ENCODE measurements at regions not wholly inside any gene's neighbourhood (a gene's known extent, or its start where the extent isn't known, plus 50 kb on each side); places are given as distances from the start of the nearest gene placed in this dataset.

DNA sequence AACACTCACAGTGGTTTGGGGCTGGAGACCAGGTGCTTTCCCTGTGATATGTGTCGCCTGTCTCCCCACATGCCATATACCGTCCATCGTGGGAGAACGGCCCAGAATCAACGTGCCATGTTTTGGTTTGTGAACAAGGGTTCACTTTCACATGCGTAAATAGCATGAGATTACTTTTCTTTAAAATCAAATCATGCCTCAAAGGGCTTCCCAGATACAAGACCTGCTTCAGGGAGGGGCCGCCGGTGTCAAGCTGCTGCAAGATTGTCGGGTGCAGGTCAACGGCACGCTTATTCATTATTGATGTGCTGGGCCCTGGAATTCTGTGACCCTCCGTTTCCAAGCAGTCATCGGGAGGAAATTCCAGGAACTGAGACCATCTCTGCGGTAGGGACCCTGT lies 145.2 kb upstream of the RTL1 start:
- DNase-seq, result no peak

DNA sequence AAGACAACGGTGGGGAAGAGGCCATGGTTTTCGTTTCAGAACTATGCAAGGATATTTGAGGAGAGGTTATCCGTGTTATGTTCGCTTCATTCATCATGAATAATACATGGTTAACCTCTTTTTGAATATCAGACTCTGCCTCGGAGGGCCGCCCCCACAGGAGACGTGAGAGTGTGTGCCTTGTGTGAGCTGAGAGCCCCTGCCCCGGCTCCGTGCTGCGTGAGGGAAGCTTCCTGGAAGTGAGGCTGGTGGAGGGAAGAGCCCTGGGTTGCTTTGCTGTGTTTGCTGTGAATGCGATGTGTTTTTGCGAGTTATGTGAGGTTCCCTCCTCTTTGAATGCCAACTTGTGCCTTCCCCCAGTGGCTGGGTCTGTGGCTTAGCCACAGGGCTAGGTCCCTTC lies 146.0 kb upstream of the RTL1 start:
- DNase-seq, result no peak

DNA sequence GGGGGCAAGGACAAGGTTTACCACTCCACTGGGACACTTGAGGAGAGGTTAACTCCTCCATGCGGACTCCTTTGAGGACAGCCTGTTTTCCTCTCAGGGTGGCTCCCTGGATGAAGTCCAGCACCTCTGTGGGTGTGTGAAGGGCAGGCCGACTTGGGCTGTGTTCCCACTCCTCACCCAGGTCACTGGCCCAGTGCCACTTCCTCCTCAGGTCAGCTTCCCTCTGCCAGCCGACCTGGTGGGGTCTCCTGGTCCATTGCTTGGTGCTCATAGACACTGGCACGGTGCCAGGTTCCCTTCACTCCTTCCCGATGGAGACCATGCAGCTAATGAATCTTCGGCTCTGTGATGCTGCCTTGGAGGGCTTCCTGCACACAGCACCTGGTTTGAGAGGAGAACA lies 146.4 kb upstream of the RTL1 start:
- no peak for DNase-seq

DNA sequence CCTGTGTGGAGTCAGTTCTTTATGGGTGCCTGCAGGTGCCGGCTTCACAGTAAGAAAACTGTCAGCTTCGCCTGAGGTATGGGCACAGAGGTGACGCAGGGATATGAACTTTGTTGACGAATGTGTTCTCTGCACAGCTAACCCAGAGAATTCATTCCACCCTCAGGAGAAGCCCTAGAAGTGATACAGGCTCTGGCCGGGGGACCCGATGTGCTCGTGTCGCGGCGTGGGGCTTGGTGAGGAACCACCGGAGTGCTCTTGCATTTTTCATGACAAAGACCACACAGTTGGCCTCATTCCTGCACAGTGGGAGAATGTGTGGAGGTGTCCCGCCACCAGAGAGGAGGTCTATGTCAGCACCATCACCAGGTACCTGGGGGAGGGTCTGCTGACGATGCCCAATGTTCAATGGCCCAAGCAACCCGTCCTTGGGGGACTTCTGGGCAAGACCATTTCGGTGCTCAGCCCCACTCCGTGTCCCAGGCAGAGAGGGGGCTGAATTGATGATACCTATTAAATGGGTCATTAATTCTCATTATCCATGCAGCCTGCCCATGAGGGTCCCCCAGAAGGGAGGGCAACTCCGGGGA lies 147.5 kb upstream of the RTL1 start:
- DNase-seq, result no peak

DNA sequence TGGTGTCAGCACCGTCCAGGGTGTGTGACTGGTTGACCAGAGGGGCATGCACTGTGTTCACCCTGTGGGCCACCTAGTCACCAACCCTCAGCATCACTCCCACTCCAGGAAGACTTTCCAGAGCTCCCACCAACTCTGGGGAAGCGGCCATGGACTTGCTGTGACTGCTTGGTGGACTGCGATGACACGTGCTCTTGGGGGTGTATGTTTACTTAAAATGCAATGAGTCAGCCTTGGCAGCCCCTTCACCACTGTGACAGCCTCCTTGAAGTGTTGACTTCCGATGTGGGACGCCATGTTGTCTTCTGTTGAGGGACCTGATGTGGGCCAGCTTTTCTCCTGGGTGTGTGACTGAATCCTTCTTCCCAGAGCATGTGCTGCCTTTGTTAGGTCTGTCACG lies 151.1 kb upstream of the RTL1 start:
- DNase-seq, result no peak

DNA sequence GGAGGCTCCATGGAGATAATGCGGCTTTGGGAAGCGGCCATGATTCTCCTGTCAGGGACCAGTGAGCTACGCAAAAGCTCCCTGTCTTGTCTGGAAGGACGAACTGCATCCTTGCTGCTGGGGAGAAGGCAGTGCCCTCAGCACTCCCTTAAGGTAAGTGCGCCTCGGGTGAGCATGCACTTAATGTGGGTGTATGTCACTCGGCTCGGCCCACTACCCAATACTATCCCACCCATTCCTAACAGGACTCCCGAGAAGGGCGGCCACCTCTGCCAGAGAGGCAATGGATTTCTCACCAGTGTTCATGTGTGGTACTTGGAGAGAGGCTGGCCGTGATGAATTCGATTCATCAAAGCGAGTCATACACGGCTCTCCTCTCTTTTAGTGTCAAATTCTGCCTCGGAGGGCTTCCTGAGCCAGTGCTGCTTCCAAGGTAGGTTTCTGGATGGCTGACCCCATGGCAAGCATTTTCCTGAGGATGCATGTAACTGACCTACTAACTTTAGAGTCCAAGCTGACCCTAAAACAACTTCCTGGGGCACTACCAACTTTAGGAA lies 151.7 kb upstream of the RTL1 start:
- no peak for DNase-seq

DNA sequence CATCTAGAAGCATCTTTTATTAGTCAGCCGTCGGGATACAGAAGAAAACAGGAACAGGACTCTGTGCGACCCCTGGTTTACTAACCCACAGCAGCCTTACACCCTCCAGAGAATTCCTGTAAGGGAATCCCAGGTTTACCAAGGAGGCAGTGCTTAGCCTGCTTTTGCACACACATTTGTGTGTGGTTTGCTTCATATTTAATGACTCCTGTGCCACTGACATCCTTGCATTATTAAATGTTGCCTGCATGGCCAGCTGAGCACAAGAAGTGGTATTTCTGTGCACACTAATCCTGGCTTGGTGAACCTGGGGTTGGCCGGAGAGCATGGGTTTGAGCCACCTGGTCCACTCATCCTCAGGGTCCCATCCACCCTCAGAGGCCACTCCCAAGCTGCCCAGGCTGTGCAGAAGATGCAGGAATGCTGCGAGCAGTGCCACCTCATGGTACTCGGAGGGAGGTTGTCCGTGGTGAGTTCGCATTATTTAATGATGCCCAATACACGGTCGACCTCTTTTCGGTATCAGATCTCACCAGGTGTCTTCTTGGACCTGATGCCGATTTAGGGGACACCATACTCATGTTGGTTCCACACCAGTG lies 152.4 kb upstream of the RTL1 start:
- DNase-seq, result no peak

DNA sequence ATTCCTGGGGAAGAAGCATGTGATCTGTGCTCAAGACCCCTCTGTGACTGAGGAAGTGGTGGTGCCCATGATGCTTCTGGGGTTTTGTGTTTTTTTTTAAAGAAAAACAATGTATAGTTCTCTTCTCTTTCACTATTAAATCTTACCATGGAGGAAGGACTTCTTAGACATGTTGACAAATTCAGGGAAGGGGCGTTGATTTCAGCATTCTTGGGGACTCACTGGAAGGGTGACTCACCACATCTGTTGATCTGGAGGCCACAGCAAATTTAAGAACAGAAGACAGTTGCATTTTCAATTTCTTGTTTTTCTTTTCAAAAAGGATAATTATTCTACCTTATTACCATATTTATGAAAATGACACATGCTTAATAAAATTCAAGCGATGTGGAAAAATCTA lies 152.9 kb upstream of the RTL1 start:
- DNase-seq, result no peak

DNA sequence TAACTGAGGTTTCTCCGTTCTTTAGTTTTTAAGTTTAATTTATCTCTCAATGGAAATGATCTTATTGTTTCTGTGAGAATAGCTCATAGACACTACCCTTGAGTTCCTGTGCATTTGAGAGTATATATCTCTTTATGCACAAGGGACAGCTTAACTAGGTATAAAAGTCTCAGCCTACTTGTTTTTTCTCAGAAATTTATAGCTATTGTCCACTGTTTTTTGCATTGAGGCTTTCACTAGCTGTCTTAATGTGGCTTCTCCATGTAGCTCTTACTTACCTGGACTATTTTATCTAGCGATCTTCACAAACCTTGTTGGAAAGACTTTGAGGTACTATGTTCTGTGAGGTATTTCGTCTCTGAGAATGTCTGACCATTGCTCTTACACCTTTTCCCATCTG lies 153.9 kb upstream of the RTL1 start:
- DNase-seq, result no peak

DNA sequence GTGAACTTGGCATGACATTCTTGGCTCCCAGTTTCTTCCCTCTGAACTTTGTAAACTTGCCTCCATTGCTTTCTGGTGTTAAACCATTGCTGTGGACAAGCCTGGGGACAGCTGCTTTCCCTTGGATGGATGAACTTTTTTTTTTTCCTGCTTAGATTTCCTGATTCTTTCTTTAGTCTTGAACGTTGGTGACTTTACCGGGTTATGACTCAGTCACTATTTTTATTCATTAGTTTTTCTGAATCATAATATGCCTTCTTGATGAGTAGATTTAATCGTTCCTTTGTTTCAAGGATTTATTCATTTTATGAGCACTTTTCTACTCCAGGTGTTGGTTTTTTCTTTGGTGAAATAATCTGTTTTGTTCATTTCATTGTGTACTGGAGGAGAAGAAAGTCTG lies 155.0 kb upstream of the RTL1 start:
- DNase-seq, result peak; percentile 69

DNA sequence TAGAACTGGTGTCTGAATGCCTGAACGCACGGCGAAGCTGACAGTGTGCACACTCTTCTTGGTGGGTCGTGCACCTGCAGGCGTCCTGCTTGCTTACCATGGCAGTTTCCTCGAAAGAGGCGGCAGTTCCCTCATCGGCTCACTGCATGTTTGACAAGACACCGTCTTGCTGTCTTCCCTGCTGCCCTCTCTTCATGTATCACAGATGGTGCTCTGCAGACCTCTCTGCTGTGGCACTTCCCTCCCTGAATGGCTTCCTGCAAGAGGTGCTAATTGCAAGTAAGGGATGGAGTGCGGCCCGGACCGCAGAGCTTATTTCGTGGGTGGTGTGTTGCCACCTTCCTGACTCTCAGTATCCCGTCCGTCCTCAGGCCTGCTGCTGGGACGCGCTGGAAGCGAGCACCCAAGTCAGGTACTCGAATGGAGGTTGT lies 156.7 kb upstream of the RTL1 start:
- no peak for DNase-seq

DNA sequence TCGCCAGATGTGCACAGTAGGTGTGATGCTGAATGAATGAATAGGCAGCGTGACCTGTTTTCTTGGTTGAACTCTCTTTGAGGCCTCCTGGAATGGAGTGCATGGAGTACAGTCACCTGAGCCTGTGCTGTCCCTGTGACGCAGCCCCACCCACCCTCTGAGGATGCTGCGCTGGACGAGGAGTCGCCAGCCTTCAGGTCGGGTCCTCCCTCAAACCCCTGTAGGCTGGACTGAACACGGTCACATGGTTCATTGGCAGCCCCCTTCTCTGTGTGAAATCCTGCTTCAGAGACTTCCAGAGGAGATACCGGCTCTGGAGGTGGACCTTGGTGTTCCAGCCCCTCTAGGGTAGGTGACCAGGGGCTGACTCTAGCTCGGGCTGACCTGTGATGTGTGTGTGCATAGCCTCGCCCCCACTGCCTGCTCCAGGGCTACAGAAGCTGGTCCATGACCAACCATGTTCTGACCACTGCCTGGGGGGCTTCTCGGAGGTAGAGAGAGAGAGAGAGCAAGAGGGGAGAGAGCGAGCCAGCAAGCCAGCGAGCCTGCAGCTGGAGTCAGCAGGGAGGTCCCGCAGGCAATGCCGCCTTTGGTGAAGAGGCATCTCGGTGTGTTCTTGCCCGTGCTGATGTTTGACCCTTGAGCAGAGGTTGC lies 158.0 kb upstream of the RTL1 start:
- no peak for DNase-seq

DNA sequence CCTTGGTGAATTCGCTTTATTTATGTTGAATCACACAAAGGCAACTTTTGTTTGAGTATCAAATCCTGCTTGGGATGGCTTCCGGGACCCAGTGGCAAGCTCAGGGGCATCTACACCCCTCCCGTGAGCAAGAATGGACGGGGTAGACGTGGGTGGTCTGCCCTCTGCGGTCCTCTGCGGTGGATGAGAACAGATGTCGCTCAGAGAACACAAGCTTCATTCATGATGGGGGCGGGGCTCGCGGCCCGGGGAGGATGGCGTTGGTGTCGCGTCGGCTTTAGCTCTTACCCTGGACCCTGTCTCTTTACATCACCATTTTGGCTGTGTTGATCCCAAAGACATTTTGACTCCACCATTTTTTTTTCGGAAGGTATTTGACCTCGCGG lies 158.5 kb upstream of the RTL1 start:
- no peak for DNase-seq

DNA sequence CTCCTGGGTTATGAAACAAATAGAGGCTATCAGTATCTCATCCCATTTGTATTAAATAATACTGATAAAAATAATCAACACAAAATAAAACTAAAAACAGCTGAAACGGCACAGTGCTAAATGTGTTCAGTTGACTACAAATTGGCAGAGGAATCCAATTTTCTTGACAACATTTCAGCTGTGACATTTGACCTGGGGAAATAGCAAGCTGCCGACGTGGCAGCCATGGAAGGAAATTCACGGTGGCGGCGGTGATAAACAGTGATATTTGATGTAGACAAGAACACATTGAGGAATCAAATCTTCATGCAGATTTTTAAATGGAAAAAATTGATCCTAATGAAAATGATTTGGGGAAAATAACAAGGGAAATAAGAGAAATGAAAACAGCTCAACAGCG lies 159.1 kb upstream of the RTL1 start:
- DNase-seq, result peak; percentile 86

DNA sequence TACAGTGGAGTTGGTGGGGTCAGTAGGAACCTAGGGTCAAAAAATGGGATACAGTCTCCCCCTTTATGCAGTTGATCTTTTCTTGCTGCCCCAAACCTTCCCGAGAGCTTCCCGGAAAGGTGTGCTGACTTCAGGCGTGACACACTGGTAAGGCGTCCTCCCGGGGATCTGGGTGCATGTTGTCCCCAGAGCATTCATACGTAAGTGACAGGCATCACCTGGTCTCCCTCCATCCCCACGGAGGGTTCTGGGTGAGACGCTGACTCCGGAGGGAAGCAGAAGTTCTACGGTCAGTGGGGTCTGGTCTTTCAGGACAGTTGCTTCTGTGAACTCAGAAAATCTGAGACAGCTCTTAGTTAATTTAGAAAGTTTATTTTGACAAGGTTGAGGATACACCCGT lies 159.6 kb upstream of the RTL1 start:
- no peak for DNase-seq

DNA sequence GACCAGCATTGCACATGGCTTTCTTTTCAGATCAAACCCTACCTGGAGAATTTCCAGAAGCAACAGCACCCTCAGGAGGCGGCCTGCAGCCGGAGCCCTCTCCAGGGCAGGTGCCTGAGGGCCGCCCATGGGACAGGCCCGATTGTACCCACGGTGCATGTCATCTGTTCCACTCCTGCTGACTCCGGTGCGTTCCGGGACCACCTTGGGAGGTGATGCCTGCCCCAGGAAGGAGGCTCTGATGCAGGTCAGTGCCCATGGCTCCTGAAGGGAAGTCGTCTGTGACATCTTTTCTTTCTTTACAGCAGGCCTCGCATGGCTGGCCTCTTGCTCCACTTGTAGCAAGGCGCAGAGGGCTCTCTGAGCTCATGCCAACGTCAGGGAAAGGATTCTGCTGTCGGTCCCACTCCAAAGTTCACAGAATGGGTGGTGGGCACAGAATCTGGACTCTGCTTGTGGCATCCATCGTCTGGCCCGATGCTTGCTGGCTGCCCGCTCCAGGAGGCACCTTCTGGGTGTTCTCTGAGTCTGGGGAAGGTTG lies 160.7 kb upstream of the RTL1 start:
- no peak for DNase-seq

DNA sequence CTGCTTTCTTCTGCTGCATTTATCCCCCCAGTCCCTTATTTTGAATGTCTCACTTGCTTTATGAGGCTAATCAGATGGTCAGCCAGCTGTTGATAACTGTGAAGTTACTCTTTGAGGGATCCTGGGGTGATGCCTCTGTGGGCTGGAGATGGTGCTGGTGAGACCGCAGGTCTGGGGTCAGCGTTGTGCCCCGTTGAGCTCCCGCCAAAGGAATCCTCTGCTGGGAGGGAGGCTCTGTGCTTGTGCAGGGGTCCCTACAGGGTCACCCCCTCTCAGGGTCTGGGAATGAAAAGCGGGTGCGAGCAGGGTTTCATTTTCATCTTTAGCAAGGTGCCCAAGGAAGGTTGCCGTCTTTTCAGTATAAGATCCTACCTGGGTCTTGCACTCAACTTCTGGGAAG lies 161.2 kb upstream of the RTL1 start:
- no peak for DNase-seq

DNA sequence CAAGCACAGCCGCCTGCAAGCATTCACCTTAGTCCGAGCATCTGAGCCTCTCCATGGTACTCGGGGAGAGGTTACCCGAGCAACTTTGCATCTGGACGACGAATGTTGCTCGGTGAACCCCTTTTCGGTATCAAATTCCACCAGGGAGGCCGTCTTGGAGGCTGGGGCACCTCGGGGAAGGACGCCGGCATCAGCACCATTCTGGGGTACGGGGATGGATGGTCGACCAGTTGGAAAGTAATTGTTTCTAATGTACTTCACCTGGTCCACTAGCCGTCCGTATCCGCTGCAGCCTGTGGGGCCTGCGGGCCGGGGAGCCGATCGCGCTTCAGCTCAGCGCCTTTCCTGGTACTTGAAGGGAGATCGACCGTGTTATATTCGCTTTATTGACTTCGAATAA lies 161.7 kb upstream of the RTL1 start:
- DNase-seq, result no peak

DNA sequence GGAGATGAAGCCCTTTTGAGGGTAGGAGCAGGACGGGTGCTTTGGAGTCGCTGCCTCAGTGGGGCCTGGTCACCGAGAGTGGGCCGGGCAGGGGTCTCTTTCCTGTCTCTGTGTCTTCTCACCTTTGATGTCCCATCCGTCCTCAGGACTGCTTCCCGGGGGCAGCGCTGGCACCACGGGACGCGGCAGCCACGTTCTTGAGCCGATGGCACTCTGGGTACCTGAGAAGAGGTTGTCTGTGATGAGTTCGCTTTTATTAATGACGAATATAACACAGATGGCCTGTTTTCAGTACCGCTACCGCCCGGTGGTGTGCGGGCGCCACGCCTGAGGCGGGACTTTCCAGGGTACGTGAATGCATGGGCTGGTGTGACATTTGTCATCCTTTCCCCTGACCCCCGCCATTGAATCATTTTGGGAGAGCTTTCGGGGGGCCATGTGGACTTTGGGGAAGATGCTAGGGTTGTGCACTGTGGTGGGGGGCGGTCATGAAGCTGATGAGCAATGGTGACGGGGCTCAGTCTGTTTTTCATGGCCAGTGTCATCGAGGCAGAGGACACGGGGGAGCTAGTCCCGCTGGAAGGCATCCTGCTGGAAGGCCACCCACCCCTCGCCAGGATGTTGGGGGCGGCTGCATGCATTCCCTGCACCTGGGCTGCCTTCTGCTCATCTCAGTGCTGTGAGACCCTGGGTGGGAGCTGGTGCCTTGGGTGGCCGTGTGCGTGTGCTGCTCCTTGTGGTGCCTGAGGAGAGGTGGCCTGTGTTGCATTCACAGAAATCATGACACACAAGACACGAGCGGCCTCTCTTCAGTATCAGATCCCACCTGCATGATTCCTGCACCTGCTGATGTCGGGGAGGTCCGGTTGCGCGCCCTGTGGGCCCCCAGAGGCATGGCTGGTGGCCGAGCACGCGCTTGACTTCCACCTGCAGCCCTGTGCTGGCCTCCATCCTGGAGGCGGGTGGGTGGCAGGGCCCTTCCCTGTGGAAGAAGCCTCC lies 162.5 kb upstream of the RTL1 start:
- DNase-seq, result no peak

DNA sequence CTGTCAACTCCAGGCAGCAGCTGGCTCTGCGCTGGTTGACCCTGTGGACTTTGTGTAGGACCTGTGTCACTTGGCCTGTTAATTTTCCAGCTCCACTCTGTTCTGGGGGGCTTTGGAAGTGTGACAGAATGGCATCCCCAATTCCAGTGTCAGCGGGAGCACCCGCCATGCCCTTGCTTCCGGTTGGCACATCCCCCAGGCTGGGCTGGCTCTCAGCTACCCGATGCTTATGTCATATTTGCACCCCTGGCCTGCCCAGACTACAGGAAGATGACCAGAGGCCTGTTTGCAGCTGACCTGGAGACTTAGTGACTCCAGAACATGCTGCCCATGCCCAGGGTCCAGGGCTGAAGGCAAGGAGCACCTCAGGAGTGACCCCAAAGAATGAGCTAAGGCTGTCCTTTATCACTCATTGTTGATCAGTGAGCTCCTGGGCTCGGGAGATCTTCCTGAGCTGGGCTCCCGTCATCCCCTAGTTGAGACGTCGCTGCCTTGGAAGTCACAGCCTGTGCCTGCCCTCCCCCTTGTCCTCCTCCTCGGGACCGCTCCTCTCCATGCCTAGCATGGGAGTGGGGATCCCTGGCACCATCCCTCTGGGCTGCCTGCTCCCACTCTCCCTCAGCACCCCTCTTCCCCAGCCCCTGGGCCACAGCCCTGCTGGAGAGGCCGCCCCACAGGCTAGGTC lies 163.4 kb upstream of the RTL1 start:
- no peak for DNase-seq

DNA sequence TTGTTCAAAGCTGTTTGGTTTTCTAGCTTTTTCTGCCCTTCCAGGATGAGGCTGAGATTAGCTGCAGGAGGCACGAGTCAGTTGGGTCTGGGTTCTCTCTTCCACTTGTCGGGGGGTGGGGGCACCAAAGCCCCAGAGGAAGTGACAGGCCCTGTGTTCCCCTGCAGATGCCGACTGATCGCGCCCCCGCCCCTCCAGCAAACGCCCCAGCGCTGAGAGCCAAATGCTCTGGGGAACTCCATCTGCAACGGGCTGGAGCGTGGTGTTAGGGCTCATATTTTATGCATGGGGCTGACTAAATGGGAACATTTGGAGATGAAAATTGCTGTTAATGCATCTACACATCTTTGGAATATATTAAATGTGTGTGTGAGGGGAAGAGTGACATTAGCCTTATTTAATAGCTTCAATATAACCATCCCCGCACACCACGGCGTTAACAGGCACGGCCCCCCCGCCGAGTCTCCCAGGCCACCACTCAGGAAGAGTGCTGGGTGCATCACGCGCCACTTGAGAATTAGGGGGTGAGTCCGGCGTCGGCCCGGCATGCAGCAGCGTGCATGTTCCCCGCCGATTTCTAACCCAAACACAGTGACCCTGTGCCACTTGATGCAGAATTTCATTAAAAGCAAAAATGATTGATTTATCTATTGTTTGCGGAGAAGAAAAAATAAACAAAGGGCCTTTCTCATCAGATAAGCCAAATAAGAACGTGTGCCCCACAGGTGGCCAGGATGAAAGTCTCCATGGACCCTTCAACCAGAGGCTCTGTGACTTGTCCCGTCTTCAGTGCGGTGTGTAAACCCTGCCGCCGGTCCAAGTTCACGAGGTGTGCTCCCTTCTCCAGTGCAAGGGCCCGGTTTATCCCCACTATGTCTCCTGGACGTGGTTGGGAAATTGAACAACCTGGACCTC lies 165.0 kb upstream of the RTL1 start:
- DNase-seq, result no peak
